ENCODE measurements at regions not wholly inside any gene's neighbourhood (a gene's known extent, or its start where the extent isn't known, plus 50 kb on each side); places are given as distances from the start of the nearest gene placed in this dataset.
A peak's percentile ranks its signal among the peaks of the same experiment; 100 is the strongest.

DNA sequence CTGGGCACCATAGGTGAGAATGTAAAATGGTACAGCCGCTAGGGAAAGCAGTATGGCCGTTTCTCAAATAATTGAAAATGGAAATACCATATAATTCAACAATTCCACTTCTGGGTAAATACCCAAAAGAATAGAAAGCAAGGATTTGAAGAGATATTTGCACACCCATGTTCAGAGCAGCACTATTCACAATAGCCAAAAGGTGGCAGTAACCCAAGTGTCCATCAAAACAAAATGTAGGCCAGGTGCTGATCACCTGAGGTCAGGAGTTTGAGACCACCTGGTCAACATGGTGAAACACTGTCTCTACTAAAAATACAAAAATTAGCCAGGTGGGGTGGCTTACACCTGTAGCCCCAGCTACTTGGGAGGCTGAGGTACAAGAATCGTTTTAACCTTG lies 62.1 kb downstream of the OLIG1 start:
- no peak overlapping the region for H3K27ac ChIP-seq (ENCODE audit: low read depth)
- no peaks in the 10 kb centered on the region for H3K36me3 ChIP-seq (ENCODE audit: insufficient read depth)
- H3K4me1 Mint-ChIP-seq, result peaks cover 28% of the 10 kb centered on the region
- H3K27ac Mint-ChIP-seq, result no peak overlapping the region
- H2AFZ ChIP-seq, result no peak overlapping the region
- TF ChIP-seq, protein P1, sequence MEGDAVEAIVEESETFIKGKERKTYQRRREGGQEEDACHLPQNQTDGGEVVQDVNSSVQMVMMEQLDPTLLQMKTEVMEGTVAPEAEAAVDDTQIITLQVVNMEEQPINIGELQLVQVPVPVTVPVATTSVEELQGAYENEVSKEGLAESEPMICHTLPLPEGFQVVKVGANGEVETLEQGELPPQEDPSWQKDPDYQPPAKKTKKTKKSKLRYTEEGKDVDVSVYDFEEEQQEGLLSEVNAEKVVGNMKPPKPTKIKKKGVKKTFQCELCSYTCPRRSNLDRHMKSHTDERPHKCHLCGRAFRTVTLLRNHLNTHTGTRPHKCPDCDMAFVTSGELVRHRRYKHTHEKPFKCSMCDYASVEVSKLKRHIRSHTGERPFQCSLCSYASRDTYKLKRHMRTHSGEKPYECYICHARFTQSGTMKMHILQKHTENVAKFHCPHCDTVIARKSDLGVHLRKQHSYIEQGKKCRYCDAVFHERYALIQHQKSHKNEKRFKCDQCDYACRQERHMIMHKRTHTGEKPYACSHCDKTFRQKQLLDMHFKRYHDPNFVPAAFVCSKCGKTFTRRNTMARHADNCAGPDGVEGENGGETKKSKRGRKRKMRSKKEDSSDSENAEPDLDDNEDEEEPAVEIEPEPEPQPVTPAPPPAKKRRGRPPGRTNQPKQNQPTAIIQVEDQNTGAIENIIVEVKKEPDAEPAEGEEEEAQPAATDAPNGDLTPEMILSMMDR (conservative IDR thresholded peaks at IDR 0.05; ENCODE audit: low read depth in 2 of 2), result peak; percentile 41 to 49
- TF ChIP-seq CREB1 (CRISPR knock-in tag; IDR thresholded peaks at IDR 0.05; ENCODE audit: low read depth), result no peak
- DNase-seq (ENCODE audit: low spot score) (no peak), ATAC-seq (no peak)
- peaks cover 24% of the 10 kb centered on the region for H3K4me1 ChIP-seq (ENCODE audit: insufficient read depth)
- H3K79me2 ChIP-seq (replicated peaks; ENCODE audit: insufficient read depth), result no peaks in the 10 kb centered on the region
- H3K36me3 Mint-ChIP-seq (ENCODE audit: low read depth), result no peaks in the 10 kb centered on the region
- H4K20me1 ChIP-seq (replicated peaks; ENCODE audit: insufficient read depth), result no peaks in the 10 kb centered on the region
- H3K9me3 Mint-ChIP-seq, result no peaks in the 10 kb centered on the region
- H3K4me3 Mint-ChIP-seq, result no peak overlapping the region
- no peaks in the 10 kb centered on the region for H3K9me2 ChIP-seq (ENCODE audit: insufficient read depth)
- no peak overlapping the region for H3K4me3 ChIP-seq
- peaks cover 4% of the 10 kb centered on the region; the same call in 1 of the 2 replicates for H3K27me3 ChIP-seq (ENCODE audit: insufficient read depth)
- no peaks in the 10 kb centered on the region for H3F3A ChIP-seq (replicated peaks; ENCODE audit: low read depth)
- no peak overlapping the region for H3K4me2 ChIP-seq
- H3K27me3 Mint-ChIP-seq (ENCODE audit: insufficient read depth, low read depth, poor library complexity), result peaks cover 2% of the 10 kb centered on the region

- no peak for DNase-seq (ENCODE audit: low spot score)
- H3K27me3 Mint-ChIP-seq (ENCODE audit: insufficient read depth, low read depth, poor library complexity), result no peaks in the 10 kb centered on the region
- no peak overlapping the region for H3K27ac Mint-ChIP-seq
- H3K27me3 ChIP-seq (ENCODE audit: insufficient read depth), result no peaks in the 10 kb centered on the region
- no peak overlapping the region for H3K27ac ChIP-seq (ENCODE audit: low read depth)
- H3K4me1 Mint-ChIP-seq, result peaks cover 18% of the 10 kb centered on the region
- H3K9me3 Mint-ChIP-seq, result no peaks in the 10 kb centered on the region
- no peak overlapping the region for H3K4me3 ChIP-seq
- 0 out of 2 replicates have a peak overlapping the region, but pooled peaks have one; percentile 37 for H3K4me2 ChIP-seq
- no peak overlapping the region for H3K4me3 Mint-ChIP-seq
- no peaks in the 10 kb centered on the region for H3K9me2 ChIP-seq (ENCODE audit: insufficient read depth)
- H3K79me2 ChIP-seq (replicated peaks; ENCODE audit: insufficient read depth), result no peaks in the 10 kb centered on the region
- H2AFZ ChIP-seq, result peak overlapping the region; percentile 49
- peaks cover 8% of the 10 kb centered on the region for H3K4me1 ChIP-seq (ENCODE audit: insufficient read depth)
- peak; percentile 40; the same call in 2 of the 3 replicates for ATAC-seq
- H3F3A ChIP-seq (replicated peaks; ENCODE audit: low read depth), result no peaks in the 10 kb centered on the region
- TF ChIP-seq CREB1 (CRISPR knock-in tag; IDR thresholded peaks at IDR 0.05; ENCODE audit: low read depth) (no peak), ZNF114 (CRISPR knock-in tag; IDR thresholded peaks at IDR 0.05) (no peak)
- TF ChIP-seq, protein P2, sequence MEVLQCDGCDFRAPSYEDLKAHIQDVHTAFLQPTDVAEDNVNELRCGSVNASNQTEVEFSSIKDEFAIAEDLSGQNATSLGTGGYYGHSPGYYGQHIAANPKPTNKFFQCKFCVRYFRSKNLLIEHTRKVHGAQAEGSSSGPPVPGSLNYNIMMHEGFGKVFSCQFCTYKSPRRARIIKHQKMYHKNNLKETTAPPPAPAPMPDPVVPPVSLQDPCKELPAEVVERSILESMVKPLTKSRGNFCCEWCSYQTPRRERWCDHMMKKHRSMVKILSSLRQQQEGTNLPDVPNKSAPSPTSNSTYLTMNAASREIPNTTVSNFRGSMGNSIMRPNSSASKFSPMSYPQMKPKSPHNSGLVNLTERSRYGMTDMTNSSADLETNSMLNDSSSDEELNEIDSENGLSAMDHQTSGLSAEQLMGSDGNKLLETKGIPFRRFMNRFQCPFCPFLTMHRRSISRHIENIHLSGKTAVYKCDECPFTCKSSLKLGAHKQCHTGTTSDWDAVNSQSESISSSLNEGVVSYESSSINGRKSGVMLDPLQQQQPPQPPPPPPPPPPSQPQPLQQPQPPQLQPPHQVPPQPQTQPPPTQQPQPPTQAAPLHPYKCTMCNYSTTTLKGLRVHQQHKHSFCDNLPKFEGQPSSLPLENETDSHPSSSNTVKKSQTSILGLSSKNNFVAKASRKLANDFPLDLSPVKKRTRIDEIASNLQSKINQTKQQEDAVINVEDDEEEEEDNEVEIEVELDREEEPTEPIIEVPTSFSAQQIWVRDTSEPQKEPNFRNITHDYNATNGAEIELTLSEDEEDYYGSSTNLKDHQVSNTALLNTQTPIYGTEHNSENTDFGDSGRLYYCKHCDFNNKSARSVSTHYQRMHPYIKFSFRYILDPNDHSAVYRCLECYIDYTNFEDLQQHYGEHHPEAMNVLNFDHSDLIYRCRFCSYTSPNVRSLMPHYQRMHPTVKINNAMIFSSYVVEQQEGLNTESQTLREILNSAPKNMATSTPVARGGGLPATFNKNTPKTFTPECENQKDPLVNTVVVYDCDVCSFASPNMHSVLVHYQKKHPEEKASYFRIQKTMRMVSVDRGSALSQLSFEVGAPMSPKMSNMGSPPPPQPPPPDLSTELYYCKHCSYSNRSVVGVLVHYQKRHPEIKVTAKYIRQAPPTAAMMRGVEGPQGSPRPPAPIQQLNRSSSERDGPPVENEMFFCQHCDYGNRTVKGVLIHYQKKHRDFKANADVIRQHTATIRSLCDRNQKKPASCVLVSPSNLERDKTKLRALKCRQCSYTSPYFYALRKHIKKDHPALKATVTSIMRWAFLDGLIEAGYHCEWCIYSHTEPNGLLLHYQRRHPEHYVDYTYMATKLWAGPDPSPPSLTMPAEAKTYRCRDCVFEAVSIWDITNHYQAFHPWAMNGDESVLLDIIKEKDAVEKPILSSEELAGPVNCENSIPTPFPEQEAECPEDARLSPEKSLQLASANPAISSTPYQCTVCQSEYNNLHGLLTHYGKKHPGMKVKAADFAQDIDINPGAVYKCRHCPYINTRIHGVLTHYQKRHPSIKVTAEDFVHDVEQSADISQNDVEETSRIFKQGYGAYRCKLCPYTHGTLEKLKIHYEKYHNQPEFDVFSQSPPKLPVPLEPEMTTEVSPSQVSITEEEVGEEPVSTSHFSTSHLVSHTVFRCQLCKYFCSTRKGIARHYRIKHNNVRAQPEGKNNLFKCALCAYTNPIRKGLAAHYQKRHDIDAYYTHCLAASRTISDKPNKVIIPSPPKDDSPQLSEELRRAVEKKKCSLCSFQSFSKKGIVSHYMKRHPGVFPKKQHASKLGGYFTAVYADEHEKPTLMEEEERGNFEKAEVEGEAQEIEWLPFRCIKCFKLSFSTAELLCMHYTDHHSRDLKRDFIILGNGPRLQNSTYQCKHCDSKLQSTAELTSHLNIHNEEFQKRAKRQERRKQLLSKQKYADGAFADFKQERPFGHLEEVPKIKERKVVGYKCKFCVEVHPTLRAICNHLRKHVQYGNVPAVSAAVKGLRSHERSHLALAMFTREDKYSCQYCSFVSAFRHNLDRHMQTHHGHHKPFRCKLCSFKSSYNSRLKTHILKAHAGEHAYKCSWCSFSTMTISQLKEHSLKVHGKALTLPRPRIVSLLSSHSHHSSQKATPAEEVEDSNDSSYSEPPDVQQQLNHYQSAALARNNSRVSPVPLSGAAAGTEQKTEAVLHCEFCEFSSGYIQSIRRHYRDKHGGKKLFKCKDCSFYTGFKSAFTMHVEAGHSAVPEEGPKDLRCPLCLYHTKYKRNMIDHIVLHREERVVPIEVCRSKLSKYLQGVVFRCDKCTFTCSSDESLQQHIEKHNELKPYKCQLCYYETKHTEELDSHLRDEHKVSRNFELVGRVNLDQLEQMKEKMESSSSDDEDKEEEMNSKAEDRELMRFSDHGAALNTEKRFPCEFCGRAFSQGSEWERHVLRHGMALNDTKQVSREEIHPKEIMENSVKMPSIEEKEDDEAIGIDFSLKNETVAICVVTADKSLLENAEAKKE (CRISPR knock-in tag; IDR thresholded peaks at IDR 0.05), result no peak
- no peaks in the 10 kb centered on the region for H3K36me3 Mint-ChIP-seq (ENCODE audit: low read depth)
- no peaks in the 10 kb centered on the region for H4K20me1 ChIP-seq (replicated peaks; ENCODE audit: insufficient read depth)
- H3K36me3 ChIP-seq (ENCODE audit: insufficient read depth), result no peaks in the 10 kb centered on the region
These were observed 64.0 kb downstream of the OLIG1 start for GRCh38 chr21:33133892-33134291.
